ENCODE measurements at regions not wholly inside any gene's neighbourhood (a gene's known extent, or its start where the extent isn't known, plus 50 kb on each side); places are given as distances from the start of the nearest gene placed in this dataset.
"Not testable (repeated sequence)": the region's sequence is repeated elsewhere in the genome, so short reads cannot be mapped to it uniquely, and the experiment has no call there.

DNA sequence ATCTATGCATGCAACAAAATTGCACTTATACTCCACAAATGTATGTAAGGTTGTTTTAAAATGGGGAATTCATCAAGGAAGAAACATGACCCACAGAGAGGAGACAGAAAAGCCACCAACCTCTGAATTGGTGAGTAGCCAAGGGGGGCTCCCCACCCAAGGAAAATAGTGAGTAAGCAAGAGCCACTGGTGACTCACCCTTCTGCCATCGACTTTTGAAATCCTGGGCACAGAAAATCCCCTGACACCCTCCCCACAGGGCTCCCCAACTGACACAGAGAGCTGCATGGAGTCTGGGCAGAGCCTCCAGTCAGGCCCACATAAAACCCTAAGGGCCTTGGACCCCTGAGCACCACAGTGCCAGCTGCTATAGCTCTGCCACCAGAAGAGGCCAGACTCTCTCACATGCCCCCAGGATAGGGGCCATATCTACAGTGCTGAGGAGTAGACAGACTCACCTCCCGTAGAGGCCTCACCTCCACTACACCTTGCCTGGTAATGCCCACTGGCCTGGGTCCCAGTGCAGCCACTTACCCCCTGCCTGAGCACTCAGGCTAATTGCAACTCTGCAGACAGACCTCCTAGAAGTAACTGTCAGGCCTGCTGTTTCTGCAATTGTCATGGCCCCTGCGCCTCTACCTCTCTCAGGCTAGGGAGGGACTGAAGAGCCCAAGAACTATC, 244.7 kb upstream of the WSB1 start:
- DNase-seq (ENCODE audit: low spot score), result no peak

DNA sequence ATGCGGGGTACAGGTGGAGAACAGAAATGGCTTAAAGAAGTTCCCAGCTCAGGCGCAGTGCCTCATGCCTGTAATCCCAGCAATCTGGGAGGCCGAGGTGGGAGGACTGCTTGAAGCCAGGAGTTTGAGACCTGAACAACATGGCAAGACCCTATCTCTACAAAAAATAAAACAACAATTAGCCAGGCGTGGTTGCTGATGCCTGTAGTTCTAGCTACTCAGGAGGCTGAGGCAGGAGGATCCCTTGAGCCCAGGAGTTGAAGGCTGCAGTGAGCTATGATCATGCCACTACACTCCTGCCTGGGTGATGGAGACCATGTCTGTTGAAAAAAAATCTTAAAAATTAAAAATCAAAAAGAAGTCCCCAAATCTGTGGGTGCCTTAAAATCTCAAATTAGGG, 228.3 kb upstream of the WSB1 start:
- no peak for DNase-seq (ENCODE audit: low spot score)

DNA sequence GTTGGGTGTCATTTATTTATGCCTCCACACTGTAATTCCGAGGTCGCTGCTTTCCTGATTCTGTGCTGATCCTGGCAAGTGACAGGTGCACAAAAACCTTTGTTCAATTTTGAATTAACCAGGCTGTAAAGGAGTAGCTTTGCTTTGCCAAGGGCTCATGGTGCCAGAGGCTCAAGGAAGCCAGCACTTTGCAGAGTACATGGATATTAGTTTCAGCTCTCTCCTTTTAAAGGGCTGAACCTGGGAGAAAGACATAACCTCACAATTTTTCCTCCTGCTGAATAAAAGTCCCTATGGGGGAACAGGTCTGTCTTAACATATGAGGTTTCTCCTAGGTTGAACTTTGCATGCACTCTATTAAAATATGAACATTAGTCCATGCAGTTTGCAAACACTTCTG, 227.6 kb upstream of the WSB1 start:
- DNase-seq (ENCODE audit: low spot score), result no peak

DNA sequence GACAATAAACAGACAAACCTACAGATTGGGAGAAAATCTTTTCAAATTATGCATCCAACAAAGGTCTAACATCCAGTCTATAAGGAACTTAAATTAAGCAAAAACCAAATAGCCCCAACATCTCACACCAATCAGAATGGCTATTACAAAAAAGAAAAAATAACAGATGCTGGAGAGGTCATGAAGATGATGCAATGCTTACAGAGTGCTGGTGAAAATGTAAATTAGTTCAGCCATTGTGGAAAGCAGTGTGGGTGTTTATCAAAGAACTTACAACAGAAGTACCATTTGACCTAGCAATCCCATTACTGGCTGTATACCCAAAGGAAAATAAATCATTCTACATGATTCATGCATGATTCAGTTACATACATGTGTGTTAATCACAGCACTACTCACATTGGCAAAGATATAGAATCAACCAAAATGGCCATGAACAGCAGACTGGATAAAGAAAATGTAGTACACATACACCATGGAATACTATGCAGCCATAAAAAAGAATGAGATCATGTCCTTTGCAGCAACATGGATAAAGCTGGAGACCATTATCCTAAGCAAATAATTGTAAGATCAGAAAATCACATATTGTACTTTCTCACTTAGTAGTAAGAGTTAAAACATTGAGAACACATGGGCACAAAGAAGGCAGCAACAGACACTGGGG, 223.9 kb upstream of the WSB1 start:
- DNase-seq (ENCODE audit: low spot score), result no peak

DNA sequence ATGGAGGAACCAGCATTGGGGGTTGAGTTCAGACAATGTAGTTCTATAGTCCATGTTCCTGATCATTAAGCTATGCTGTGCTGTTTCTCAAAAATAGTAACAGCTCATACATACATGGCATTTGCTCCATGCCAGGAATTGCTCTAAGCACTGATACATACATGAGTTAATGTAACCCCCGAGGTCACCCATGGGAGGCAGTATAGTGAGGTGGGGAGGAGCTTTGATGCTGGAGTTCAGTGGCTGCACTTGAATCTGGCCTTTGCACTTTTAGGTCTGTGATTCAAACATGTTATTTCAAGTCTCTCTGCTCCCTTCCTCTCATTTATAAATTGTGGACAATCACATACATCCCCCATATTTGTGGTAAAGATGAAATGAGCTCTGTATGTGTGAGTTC, 223.1 kb upstream of the WSB1 start:
- DNase-seq (ENCODE audit: low spot score), result no peak

DNA sequence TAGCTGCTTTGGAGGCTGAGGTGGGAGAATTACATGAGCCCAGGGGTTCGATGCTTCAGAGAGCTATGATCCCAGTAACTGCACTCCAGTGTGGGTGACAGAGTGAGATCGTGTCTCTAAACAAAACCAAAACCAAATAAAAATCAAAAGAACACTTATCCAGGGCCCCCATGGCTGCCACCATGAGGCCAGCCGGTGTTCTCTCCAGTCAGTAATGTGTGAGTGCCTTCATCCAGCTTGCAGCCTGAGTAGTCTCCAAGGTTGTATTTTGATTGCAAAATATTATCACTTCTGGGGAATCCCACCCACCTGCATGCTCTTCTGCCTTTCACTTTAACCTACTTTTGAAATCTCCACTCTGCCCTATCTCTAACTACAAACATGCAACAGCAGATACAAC, 221.0 kb upstream of the WSB1 start:
- DNase-seq (ENCODE audit: low spot score), result no peak

DNA sequence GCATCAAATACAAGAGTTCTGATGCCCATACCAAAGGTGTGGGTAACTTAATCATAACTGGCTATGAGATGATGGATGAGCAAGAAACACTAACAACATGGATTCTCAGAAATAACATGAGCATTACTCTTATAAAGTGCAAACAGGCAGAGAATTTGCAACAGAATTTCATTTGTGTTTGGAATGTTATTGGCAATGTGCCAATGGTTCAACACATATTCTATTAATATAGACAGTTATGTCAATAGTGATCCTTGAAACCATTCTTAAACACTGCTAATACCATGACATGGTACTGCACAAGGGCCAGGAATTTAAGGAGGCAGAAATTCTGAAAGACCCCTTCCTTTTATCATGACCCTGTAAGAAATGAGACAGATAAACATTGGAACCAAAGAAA, 217.1 kb upstream of the WSB1 start:
- DNase-seq (ENCODE audit: low spot score), result no peak

DNA sequence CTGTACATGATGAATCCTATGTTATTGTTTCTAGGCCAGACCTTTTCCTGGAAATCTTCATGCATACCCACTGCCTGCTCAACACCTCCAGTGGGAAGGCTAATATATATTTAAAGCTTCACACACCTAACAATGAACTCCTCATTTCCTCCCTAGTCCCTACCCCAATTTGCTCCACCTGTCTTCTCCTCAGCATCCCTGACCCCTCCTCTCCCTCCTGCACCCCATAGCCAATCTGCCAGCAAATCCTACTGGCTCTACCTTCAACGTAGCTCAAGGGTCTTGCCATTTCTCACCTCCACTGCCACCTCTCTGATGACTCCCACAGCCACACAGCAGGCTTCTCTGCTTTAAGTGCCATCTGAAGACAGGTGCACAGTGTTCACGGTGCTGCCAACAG, 215.6 kb upstream of the WSB1 start:
- DNase-seq (ENCODE audit: low spot score), result no peak

DNA sequence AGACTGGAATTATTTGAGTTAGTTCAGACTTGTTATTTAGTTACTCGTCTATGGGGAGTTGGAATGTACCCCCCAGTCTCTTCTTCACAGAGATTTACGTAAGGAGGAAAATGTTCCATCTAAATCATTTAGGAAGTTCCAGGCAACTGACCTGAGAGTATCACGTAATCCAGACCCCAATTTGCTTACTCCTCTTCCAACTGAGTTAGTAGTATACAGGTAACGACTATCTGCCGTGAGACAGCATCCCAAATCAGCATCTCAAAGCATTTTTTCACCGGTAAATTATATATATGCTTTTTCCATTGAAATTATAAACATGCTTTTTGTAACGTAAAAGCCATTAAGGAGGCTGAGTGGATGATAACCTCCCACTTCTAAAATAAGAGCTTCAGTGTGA, 214.3 kb upstream of the WSB1 start:
- no peak for DNase-seq (ENCODE audit: low spot score)

DNA sequence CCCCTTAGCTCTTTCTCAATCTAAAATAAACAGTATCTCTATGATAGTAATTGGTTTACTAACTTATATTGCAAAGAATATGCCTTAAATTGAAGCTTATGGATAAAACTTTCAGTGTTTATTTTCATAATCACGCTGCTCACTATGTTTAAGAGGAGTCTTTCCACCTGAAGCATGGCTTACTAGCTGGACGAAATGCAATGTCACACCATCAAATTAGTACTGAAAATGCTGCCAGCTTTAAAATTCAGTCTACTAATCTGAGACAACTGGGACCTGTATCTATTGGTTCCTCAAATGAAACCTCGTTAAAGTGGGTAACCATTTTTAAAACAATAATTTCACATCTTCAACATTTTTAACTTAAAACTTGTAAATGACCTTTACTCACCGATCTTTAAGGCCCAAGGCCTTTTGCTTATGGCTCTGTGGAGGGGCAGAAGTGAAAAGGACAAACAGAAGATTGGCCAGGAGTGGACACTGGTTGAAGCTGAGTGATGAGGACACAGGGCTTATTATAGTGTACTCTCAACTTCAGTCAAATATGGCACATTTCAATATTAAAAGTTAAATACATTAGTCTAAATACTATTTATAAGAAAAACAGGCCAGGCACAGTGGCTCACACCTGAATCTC, 212.8 kb upstream of the WSB1 start:
- no peak for DNase-seq (ENCODE audit: low spot score)

DNA sequence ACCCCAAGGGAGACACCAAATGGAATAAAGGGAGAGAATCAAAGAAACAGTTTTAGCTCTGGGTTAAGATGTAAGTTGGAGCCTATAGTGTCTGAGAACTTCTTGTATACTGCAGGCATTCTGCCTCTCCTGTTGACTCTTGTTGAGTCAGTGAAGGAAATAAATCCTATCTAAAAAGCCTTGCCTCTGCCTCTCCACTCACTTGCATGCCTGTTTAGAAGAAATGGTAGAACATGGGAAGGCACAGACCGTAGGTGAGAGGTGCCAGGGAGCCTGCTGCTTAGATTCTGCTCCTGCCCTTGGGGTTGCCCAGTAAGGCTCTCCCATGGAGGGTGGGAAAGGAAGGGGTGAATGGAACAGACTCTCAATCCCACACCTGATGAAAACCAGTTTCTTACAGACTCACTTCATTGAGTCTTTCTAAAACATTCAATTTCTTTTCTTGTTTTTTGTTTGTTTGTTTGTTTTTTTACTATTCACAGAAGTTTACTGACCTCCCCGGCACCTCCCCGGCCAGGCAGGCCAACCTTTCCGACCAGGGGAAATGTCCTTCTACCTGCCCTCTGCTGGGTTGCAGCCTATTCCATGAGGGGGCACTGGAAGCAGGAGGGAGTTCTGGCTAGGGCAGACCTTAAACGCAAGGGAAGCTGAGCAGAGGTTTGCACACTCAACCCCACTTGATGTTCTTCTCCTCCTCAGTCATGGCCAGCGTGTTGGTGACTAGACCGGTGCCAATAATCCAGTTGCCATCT, 211.7 kb upstream of the WSB1 start:
- no peak for DNase-seq (ENCODE audit: low spot score)

DNA sequence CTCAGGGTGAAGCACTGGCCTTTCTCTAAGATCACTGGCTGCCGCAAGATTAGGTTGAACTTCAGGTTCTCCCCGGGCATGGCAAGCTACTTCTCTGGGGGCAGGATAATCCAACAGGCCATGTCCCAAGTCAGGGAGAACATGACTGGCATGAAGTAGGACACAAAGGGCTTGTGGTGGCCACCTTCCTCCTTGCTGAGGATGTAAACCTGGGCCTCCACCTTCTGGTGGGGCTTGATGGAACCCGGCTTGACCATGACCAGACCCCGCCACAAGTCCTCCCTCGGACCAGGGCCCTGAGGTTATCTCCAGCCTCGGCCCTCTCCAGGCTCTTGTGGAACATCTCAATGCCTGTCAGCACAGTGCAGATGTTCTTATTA, 211.1 kb upstream of the WSB1 start:
- DNase-seq (ENCODE audit: low spot score), result no peak

DNA sequence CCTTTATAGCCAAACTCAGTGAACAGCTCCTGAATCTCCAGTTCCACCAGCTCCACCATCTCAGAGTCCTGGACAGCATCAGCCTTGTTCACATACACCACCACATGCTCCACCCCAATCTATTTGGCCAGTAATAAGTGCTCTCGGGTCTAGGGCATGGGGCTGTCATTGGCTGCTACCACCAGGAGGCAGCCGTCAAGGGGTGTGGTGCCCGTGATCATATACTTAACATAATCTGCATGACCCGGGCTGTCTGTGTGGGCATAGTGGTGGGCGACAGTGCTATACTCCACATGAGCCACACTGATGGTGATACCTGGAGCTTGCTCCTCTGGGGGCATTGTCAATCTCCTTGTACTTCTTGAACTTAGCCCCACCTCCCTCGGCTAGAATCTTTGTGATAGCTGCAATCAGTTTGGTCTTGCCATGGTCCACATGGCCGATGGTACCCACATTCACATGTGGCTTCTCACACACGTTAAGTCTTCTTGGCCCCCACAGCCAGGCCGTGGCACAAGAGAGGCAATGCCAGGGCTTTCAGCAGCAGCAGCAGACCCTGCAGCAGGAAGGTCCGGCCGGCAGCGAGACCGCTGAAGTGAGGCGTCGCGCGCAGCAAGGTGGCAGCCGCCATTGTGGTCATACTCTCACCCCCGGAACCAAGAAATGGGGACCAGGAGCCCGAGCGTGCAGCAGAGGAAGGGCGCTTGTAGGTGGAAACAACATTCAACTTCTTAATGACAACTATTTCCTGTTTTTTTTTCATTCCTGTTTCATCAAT, 210.3 kb upstream of the WSB1 start:
- DNase-seq (ENCODE audit: low spot score), result no peak

DNA sequence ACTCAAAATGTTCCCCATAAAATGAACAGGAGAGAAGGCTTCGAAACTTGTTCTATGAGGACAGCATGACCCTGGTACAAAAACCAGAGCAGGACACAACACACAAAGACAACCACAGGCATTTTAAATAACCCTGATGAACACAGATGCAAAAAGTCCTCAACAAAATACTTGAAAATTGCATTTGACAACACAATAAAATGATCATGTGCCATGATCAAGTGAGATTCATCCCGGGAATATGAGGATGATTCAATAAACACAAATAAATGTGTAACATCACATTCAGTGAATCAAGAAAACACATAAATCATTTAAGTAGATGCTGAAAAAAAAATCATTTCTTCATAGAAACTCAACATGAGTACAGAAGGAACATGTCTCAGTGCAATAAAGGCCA, 208.4 kb upstream of the WSB1 start:
- DNase-seq (ENCODE audit: low spot score), result no peak

DNA sequence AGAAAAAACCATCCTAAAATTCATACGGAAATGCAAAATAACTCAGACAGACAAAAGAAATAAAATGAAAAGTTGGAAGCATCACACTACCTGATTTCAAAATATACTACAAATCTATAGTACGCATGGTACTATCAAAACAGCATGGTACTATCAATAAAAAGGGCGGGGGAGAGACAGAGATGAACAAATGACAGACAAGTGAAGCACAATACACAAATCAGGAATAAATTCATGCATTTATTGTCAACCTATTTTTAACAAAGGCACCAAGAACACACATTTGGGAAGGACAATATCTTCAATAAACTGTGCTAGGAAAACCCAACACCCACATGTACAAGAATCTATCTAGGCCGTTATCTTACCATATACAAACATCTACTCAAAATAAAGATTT, 207.4 kb upstream of the WSB1 start:
- DNase-seq (ENCODE audit: low spot score), result no peak

DNA sequence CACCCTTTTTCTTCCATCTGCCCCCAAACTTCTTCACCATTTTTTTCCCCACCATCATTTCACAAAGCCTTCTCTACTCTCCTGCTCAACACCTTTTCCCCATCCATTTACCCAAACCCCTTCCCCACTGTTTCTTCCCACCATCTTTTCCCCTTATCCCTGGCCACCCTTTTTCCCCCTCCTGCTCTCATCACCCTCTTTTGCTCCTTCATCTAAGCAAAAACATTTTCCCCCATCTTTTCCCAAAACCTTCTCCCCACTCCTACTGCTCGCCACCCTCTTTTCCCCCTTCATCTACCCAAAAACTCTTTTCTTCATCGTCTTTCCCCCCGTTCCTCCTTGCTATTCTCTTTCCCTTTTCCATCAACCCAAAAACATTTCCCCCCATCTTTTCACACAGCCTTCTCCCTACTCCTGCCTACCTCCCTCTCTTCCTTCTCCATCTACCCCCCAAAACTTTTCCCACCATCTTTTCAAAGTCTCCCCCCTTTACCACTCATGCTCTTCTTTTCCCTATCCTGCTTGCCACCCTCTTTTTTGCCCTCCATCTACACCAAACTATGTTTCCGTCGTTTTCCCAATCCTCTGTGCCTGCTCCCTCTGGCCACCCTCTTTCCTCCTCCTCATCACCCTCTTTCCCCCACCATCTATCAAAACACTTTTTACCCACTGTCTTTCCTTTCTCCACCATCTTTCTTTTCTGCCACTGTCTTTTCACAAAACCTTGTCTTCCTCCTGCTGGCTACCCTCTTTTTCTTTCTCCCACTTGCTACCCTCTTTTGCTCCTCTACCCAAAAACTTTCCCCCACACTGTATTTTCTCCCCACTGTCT, 205.8 kb upstream of the WSB1 start:
- no peak for DNase-seq (ENCODE audit: low spot score)

DNA sequence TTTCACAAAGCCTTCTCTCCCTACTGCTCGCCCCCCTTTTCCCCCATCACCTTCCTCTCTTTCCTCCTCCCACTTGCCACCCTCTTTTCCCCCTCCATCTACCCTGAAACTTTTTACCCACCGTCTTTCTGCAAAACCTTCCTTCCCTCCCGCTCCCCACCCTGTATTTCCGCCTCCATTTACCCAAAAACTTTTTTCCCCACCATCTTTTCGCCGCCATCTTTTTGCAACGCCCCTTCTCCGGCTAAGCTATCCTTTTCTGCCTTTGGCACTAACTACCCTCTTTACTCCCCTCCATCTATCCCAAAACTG, 205.2 kb upstream of the WSB1 start:
- no peak for DNase-seq (ENCODE audit: low spot score)

DNA sequence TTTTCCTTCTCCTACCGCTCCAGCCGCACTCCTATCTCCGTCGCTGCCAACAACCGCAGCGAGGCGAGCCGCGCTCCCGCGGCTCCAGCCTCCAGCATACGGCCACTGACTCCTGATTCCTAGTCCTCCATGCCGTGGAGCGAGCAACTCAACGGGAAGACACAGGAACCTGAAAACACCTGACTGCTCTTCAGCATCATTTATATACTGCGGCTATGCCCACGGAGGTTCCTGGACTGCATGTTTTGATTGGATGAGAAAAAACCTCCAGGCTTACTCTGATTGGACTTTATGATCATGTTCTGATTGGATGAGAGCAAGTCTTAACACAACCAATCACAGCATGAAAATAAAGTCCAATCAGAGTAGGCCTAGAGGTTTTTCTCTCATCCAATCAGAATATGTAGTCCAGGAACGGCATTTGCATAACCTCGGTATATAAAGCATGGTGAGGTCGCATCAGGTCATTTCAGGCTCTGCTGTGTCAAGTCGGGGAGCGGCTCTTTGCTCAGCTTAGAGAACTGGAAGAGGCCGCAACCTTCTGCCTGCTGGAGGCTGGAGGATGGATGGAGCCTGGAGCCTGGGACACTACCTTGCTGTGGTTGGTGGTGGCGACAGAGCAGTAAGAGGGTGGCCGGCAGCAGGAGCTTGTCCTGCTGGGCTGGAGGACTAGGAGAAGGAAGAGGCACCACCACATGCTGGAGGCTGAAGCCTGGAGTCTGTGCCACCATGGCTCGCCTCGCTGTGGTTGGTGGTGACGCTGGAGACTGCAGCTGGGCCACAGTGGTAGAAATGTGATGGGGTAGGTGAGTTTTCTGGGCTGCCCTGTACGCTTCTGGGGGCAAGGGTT, 204.6 kb upstream of the WSB1 start:
- DNase-seq (ENCODE audit: low spot score), result not testable (repeated sequence)

DNA sequence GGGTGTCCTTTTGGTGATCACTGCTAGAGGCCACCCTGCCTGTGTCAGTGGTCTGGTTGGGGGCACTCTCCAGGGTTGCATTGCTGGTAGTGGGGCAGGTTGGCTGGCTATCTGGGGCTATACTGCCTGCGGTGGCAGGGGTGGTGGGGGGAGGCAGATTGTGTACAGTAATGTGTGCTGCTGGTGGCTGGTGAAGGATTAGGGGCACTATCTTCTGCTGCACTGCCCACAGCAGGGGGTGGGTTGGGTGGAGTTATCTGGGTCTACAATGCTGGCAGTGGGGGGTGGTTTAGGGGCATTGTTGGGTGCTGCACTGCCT, 204.0 kb upstream of the WSB1 start:
- no peak for DNase-seq (ENCODE audit: low spot score)

DNA sequence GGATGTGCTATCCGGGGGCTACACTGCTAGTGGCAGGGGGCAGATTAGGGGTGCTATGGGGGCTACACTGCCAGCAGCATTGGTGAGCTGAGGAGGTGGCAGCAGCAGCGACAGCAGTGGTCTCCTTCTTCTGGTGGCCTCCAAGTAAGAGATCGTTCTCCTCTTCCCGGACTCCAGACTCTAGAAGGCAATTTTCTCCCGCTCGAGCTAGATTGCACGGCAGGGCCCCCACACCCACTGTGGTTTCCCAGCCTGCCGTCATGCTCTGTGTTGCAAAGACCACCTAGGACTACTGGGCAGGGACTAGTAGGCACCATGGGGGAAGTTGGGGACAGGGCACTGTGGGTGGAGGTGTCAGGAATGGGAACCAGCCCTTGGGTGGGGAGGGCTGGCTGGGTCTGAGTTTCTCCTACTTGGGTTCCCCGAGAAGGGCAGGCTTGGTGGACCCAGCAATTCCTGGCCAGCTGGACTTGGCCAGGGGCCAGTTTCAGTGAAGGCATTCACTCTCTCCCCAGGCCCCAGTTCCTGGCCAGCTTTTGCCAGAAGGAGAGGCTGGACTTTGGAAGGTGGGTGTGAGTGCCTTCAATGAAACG, 203.4 kb upstream of the WSB1 start:
- DNase-seq (ENCODE audit: low spot score), result not testable (repeated sequence)

Measured in ureter (tissue), 1 donor.